ENCODE measurements at regions not wholly inside any gene's neighbourhood (a gene's known extent, or its start where the extent isn't known, plus 50 kb on each side); places are given as distances from the start of the nearest gene placed in this dataset.

DNA sequence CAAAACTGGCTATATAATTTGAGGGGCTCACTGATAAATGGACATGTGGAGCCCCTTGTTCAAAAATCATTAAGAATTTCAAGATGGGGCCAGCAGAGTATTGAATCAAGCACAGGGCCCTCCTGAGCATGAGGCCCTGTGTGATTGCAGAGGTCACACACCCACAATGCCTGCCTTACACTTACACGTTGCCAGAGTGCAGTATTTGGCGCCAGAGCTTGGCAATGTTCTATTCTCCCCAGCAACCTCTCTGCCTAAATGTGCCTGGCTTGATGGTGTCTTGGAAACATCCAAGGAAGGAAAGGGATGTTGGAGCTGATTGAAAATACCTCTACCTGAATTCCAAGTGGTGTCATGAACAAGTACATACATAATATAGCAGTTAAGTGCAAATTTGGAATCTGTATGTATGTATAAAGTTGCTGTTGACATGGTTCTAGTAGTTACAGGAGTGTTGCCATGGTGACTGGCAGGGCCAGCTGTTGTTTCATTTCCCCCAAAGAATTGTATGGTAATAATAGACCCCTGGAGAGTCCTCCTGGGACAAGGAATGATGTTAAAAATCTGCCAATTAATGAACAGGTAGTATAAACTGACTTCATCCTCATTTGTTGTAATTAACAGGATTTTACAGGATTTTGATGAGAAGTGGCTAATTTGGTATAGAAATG lies 205.7 kb upstream of the NAV2 start:
- H3K27ac ChIP-seq = no peak overlapping the region
- no peak overlapping the region for H3K4me3 ChIP-seq
- no peak for DNase-seq (ENCODE audit: low spot score)
- intact Hi-C loops (cut with DNase I) = no loop called here
- H3K27me3 ChIP-seq (replicated peaks; ENCODE audit: insufficient read depth) = peaks cover 6% of the 10 kb centered on the region
- WGBS = 67% methylated on average over 2 of the region's 2 CpGs
- H3K36me3 ChIP-seq = no peaks in the 10 kb centered on the region
- TF ChIP-seq POLR2AphosphoS5 (IDR thresholded peaks at IDR 0.05) (no peak), POLR2A (IDR thresholded peaks at IDR 0.05) (no peak)
- TF ChIP-seq, protein P1, sequence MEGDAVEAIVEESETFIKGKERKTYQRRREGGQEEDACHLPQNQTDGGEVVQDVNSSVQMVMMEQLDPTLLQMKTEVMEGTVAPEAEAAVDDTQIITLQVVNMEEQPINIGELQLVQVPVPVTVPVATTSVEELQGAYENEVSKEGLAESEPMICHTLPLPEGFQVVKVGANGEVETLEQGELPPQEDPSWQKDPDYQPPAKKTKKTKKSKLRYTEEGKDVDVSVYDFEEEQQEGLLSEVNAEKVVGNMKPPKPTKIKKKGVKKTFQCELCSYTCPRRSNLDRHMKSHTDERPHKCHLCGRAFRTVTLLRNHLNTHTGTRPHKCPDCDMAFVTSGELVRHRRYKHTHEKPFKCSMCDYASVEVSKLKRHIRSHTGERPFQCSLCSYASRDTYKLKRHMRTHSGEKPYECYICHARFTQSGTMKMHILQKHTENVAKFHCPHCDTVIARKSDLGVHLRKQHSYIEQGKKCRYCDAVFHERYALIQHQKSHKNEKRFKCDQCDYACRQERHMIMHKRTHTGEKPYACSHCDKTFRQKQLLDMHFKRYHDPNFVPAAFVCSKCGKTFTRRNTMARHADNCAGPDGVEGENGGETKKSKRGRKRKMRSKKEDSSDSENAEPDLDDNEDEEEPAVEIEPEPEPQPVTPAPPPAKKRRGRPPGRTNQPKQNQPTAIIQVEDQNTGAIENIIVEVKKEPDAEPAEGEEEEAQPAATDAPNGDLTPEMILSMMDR (IDR thresholded peaks at IDR 0.05) = no peak
- no peaks in the 10 kb centered on the region for H3K9me3 ChIP-seq
- no peaks in the 10 kb centered on the region for H3K4me1 ChIP-seq (replicated peaks)

DNA sequence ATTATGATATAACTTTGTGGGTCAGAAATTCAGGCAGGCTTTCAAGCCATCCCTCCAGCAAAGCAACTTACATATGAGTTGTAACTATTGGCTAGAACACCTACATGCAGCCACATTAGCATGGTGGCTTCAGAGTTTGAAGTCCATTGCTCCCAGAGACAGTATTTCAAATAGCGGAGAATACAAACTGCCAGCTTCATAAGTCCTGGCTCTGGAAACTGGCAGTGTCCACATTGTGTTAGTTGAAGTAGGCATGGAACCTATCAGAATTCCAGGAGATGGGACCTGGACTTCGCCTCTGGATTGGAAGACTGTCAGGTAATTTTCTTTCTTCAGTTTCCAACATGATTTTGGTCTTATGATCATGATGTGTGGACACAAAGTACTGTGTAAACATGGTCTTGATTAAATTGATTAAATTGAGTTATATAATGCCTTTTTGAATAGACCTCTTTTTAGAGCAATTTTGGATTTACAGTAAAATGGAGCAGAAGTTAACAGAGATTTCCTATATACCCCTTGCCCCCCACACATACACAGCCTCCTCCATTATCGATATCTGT lies 209.9 kb upstream of the NAV2 start:
- no peak for DNase-seq (ENCODE audit: low spot score)
- TF ChIP-seq POLR2A (IDR thresholded peaks at IDR 0.05) = no peak
- no peak for TF ChIP-seq POLR2AphosphoS5 (IDR thresholded peaks at IDR 0.05)
- TF ChIP-seq, protein P1 (IDR thresholded peaks at IDR 0.05) = no peak
- H3K27me3 ChIP-seq (replicated peaks; ENCODE audit: insufficient read depth) = no peaks in the 10 kb centered on the region
- H3K4me3 ChIP-seq = no peak overlapping the region
- no peaks in the 10 kb centered on the region for H3K36me3 ChIP-seq
- H3K9me3 ChIP-seq = no peaks in the 10 kb centered on the region
- intact Hi-C loops (cut with DNase I) = no loop called here
- no peaks in the 10 kb centered on the region for H3K4me1 ChIP-seq (replicated peaks)
- H3K27ac ChIP-seq = no peak overlapping the region
- WGBS = 89% methylated on average over 3 of the region's 3 CpGs

DNA sequence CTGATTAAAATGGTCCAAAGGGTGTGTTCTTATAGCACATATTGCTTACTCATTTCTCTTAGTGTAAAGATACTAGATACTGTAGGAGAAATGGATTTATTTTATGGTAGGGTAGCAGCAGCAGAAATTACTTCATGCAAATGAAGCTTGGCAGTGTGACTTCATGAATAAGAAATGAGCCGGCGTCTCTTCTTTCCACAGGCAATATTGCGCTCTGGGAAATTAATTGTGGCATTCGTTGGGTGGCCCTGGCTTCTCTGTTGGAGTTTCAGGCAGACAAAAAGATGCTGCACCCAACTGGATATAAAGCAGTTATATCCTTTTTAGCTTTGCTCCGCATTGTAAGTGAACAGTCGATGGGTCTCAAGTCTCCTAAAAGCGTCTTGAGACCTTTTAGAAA lies 211.0 kb upstream of the NAV2 start:
- Histone ChIP-seq H3K27me3 (replicated peaks; ENCODE audit: insufficient read depth) (no peaks in the 10 kb centered on the region), H3K36me3 (no peaks in the 10 kb centered on the region), H3K9me3 (no peaks in the 10 kb centered on the region), H3K4me3 (no peak overlapping the region), H3K27ac (no peak overlapping the region), H3K4me1 (replicated peaks) (no peaks in the 10 kb centered on the region)
- WGBS = 87% methylated on average over 7 of the region's 7 CpGs
- intact Hi-C loops (cut with DNase I) = no loop called here
- no peak for DNase-seq (ENCODE audit: low spot score)
- TF ChIP-seq POLR2A (IDR thresholded peaks at IDR 0.05) (no peak), POLR2AphosphoS5 (IDR thresholded peaks at IDR 0.05) (no peak)
- TF ChIP-seq, protein P1 (IDR thresholded peaks at IDR 0.05) = no peak

DNA sequence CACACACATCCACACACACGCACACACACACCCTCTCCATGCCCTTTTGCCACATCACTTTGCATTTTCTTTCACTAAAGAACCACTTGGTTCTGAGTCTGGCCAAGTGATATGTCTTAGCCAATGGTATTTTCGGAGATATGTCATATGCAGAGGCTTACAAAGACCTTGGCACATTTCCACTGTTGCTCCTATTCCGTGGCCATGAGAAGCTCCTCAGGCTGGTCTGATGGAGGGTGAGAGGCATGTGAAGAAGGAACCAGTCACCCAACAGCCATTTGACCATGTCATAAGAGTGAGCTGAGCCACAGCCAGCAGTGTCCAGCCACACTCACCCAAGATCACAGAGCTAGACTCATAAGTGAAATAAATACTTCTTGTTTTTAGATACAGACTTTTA lies 212.6 kb upstream of the NAV2 start:
- Histone ChIP-seq H3K9me3 (no peaks in the 10 kb centered on the region), H3K27me3 (replicated peaks; ENCODE audit: insufficient read depth) (no peaks in the 10 kb centered on the region), H3K4me1 (replicated peaks) (no peaks in the 10 kb centered on the region), H3K4me3 (no peak overlapping the region), H3K36me3 (no peaks in the 10 kb centered on the region), H3K27ac (no peak overlapping the region)
- no peak for TF ChIP-seq POLR2AphosphoS5 (IDR thresholded peaks at IDR 0.05)
- TF ChIP-seq POLR2A (IDR thresholded peaks at IDR 0.05) = no peak
- TF ChIP-seq, protein P1 (IDR thresholded peaks at IDR 0.05) = no peak
- intact Hi-C loops (cut with DNase I) = no loop called here
- DNase-seq (ENCODE audit: low spot score) = no peak
- WGBS = 79% methylated on average over 3 of the region's 3 CpGs

Data from prostate gland (tissue), 2 donors.